Myocyte (in vitro differentiated cells): ENCODE measurements at regions not wholly inside any gene's neighbourhood (a gene's known extent, or its start where the extent isn't known, plus 50 kb on each side); places are given as distances from the start of the nearest gene placed in this dataset.
A peak's percentile ranks its signal among the peaks of the same experiment; 100 is the strongest.
"Not testable (repeated sequence)": the region's sequence is repeated elsewhere in the genome, so short reads cannot be mapped to it uniquely, and the experiment has no call there.

Experiments
- DNase-seq: peaks from one replicate; pipeline ENCODE4 v3.0.0-alpha.2; 2012; ENCODE audit warnings: low read depth

- no peak for DNase-seq
These were observed 748.8 kb downstream of the NR4A2 start for GRCh38 chr2:155583674-155584195.

GRCh38 chr2:155574941-155575340, 757.6 kb downstream of the NR4A2 start:
- DNase-seq = no peak

GRCh38 chr2:155547571-155547970, 785.0 kb downstream of the NR4A2 start:
- no peak for DNase-seq

- DNase-seq = peak; percentile 2
These were observed 785.6 kb downstream of the NR4A2 start for GRCh38 chr2:155546721-155547555.

GRCh38 chr2:155539028-155539427, 793.5 kb downstream of the NR4A2 start:
- not testable (repeated sequence) for DNase-seq

- DNase-seq = no peak
These were observed 804.5 kb downstream of the NR4A2 start for GRCh38 chr2:155528034-155528433.

GRCh38 chr2:155525199-155525598, 807.3 kb downstream of the NR4A2 start:
- peak; percentile 26 for DNase-seq

GRCh38 chr2:155519529-155520130, 812.9 kb downstream of the NR4A2 start:
- no peak for DNase-seq

- DNase-seq = no peak
These were observed 814.4 kb downstream of the NR4A2 start for GRCh38 chr2:155518094-155518493.

- no peak for DNase-seq
These were observed 815.2 kb downstream of the NR4A2 start for GRCh38 chr2:155517362-155517761.

GRCh38 chr2:155513248-155513647, 814.8 kb downstream of the KCNJ3 start:
- no peak for DNase-seq

- no peak for DNase-seq
These were observed 804.3 kb downstream of the KCNJ3 start for GRCh38 chr2:155502766-155503165.

- no peak for DNase-seq
These were observed 799.6 kb downstream of the KCNJ3 start for GRCh38 chr2:155498106-155498505.

GRCh38 chr2:155494744-155495143, 796.2 kb downstream of the KCNJ3 start:
- no peak for DNase-seq

GRCh38 chr2:155485141-155485842, 786.8 kb downstream of the KCNJ3 start:
- no peak for DNase-seq

GRCh38 chr2:155481141-155481540, 782.6 kb downstream of the KCNJ3 start:
- no peak for DNase-seq

GRCh38 chr2:155472018-155472417, 773.5 kb downstream of the KCNJ3 start:
- not testable (repeated sequence) for DNase-seq

GRCh38 chr2:155456222-155456621, 757.7 kb downstream of the KCNJ3 start:
- no peak for DNase-seq

- peak; percentile 15 for DNase-seq
These were observed 744.4 kb downstream of the KCNJ3 start for GRCh38 chr2:155442755-155443372.

- no peak for DNase-seq
These were observed 743.6 kb downstream of the KCNJ3 start for GRCh38 chr2:155442088-155442487.

GRCh38 chr2:155431004-155431507, 732.6 kb downstream of the KCNJ3 start:
- no peak for DNase-seq
